Muscle layer of colon (tissue), 2 donors: ENCODE measurements at regions not wholly inside any gene's neighbourhood (a gene's known extent, or its start where the extent isn't known, plus 50 kb on each side); places are given as distances from the start of the nearest gene placed in this dataset.
"Not testable (repeated sequence)": the region's sequence is repeated elsewhere in the genome, so short reads cannot be mapped to it uniquely, and the experiment has no call there.

ENCODE experiments used
- H3K27ac ChIP-seq: one replicate; pipeline ENCODE4 v1.7.0; 2013; ENCODE audit warnings: low read depth, mild to moderate bottlenecking, low read length, moderate library complexity
- H3K27me3 ChIP-seq, 2 donors: one replicate each; pipeline ENCODE4 v1.7.0; 2013; ENCODE audit warnings: low read length in 2 of 2, mild to moderate bottlenecking in 2 of 2; ENCODE audit not compliant: insufficient read depth in 2 of 2, control insufficient read depth in 1 of 2
- H3K36me3 ChIP-seq: one replicate; pipeline ENCODE4 v1.7.0; 2013; ENCODE audit warnings: mild to moderate bottlenecking, low read length; ENCODE audit not compliant: insufficient read depth
- H3K4me1 ChIP-seq: one replicate; pipeline ENCODE4 v1.7.0; 2013; ENCODE audit warnings: mild to moderate bottlenecking, low read length; ENCODE audit not compliant: insufficient read depth
- H3K4me3 ChIP-seq, 2 donors: one replicate each; pipeline ENCODE4 v1.7.0; 2013; ENCODE audit warnings: low read length in 2 of 2, low read depth in 1 of 2, mild to moderate bottlenecking in 1 of 2, moderate library complexity in 1 of 2
- H3K9ac ChIP-seq: one replicate; pipeline ENCODE4 v1.7.0; 2013; ENCODE audit warnings: low read length
- H3K9me3 ChIP-seq: one replicate; pipeline ENCODE4 v1.7.0; 2013; ENCODE audit warnings: mild to moderate bottlenecking, low read length
- donor health status: abdominal sarcoma.
- donor health status: Adenocarcinoma of cecum.

- not testable (repeated sequence) for H3K4me1 ChIP-seq, H3K36me3 ChIP-seq, H3K27me3 ChIP-seq, H3K9me3 ChIP-seq, H3K9ac ChIP-seq, H3K27ac ChIP-seq, H3K4me3 ChIP-seq
Measured at GRCh38 chr5:166926806-166927475, 1364.5 kb upstream of the WWC1 start.

DNA sequence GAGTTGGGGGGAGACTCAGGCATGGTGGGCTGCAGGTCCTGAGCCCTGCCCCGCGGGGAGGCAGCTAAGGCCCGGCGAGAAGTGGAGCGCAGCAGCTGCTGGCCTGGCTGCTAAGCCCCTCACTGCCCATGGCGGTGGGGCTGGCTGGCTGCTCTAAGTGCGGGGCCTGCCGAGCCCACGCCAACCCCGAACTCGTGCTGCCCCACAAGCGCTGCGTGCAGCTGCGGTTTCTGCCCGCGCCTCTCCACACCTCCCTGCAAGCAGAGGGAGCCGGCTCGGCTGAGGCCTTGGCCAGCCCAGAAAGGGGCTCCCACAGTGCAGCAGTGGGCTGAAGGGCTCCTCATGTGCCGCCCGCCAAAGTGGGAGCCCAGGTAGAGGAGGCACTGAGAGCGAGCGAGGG, 1355.1 kb upstream of the WWC1 start:
- no peak overlapping the region for H3K27ac ChIP-seq
- H3K4me3 ChIP-seq, result no peak overlapping the region
- H3K36me3 ChIP-seq, result no peaks in the 10 kb centered on the region
- no peak overlapping the region for H3K9ac ChIP-seq
- H3K9me3 ChIP-seq, result no peaks in the 10 kb centered on the region
- H3K27me3 ChIP-seq, result no peaks in the 10 kb centered on the region
- H3K4me1 ChIP-seq, result peaks cover 15% of the 10 kb centered on the region

- no peaks in the 10 kb centered on the region for H3K27me3 ChIP-seq
- H3K9me3 ChIP-seq, result peaks cover 6% of the 10 kb centered on the region
- no peak overlapping the region for H3K4me3 ChIP-seq
- no peak overlapping the region for H3K27ac ChIP-seq
- H3K9ac ChIP-seq, result no peak overlapping the region
- peaks cover 15% of the 10 kb centered on the region for H3K4me1 ChIP-seq
- no peaks in the 10 kb centered on the region for H3K36me3 ChIP-seq
Measured at GRCh38 chr5:166938071-166938470, 1353.4 kb upstream of the WWC1 start.

- H3K4me3 ChIP-seq, result no peak overlapping the region
- peaks cover 15% of the 10 kb centered on the region for H3K4me1 ChIP-seq
- H3K27ac ChIP-seq, result no peak overlapping the region
- H3K36me3 ChIP-seq, result no peaks in the 10 kb centered on the region
- no peaks in the 10 kb centered on the region for H3K27me3 ChIP-seq
- H3K9me3 ChIP-seq, result peaks cover 6% of the 10 kb centered on the region
- no peak overlapping the region for H3K9ac ChIP-seq
Measured at GRCh38 chr5:166942948-166943347, 1348.5 kb upstream of the WWC1 start.

DNA sequence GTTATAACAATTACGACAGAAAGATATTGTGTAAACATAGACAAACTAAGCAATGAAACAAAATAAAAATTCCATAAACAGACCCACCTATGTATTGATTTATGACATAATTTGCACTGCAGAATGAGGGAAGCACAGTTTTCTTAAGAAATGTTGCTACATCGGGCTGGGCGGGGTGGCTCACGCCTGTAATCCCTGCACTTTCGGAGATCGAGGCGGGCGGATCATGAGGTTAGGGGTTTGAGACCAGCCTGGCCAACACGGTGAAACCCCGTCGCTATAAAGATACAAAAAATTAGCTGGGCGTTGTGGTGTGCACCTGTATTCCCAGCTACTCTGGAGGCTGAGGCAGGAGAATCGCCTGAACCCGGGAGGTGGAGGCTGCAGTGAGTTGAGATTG, 1344.4 kb upstream of the WWC1 start:
- H3K4me3 ChIP-seq, result no peak overlapping the region
- H3K9ac ChIP-seq, result no peak overlapping the region
- no peaks in the 10 kb centered on the region for H3K36me3 ChIP-seq
- H3K4me1 ChIP-seq, result no peaks in the 10 kb centered on the region
- H3K27me3 ChIP-seq, result no peaks in the 10 kb centered on the region
- H3K27ac ChIP-seq, result no peak overlapping the region
- peaks cover 6% of the 10 kb centered on the region for H3K9me3 ChIP-seq

- H3K27me3 ChIP-seq, result no peaks in the 10 kb centered on the region
- H3K27ac ChIP-seq, result no peak overlapping the region
- no peak overlapping the region for H3K4me3 ChIP-seq
- no peaks in the 10 kb centered on the region for H3K4me1 ChIP-seq
- no peak overlapping the region for H3K9ac ChIP-seq
- H3K36me3 ChIP-seq, result no peaks in the 10 kb centered on the region
- H3K9me3 ChIP-seq, result no peaks in the 10 kb centered on the region
Measured at GRCh38 chr5:166948679-166949078, 1342.8 kb upstream of the WWC1 start.

- no peak overlapping the region for H3K9ac ChIP-seq
- no peaks in the 10 kb centered on the region for H3K27me3 ChIP-seq
- no peaks in the 10 kb centered on the region for H3K9me3 ChIP-seq
- no peaks in the 10 kb centered on the region for H3K4me1 ChIP-seq
- H3K4me3 ChIP-seq, result no peak overlapping the region
- no peaks in the 10 kb centered on the region for H3K36me3 ChIP-seq
- H3K27ac ChIP-seq, result no peak overlapping the region
Measured at GRCh38 chr5:166952048-166952447, 1339.4 kb upstream of the WWC1 start.

- no peak overlapping the region for H3K4me3 ChIP-seq
- H3K9me3 ChIP-seq, result no peaks in the 10 kb centered on the region
- no peak overlapping the region for H3K27ac ChIP-seq
- H3K4me1 ChIP-seq, result no peaks in the 10 kb centered on the region
- no peak overlapping the region for H3K9ac ChIP-seq
- no peaks in the 10 kb centered on the region for H3K36me3 ChIP-seq
- H3K27me3 ChIP-seq, result no peaks in the 10 kb centered on the region
Measured at GRCh38 chr5:166957782-166958181, 1333.7 kb upstream of the WWC1 start.

DNA sequence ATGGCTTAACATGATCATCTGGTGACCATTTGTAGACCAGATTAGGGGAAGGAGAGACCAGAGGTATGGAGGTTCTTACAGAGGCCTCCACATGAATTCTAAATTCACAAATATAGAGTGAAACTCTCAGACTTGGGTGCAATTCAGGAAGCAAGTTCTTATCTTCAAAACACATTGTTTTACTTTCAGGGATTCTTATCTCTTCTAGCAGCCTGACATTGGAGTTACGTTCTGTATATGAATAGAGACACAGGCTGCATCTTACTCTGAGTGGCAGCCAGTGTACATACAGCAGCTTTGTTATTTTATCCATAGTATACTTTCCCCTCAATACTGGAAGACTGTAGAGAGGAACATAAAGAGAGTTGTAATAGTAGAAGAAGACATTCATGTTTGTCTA, 1331.7 kb upstream of the WWC1 start:
- no peak overlapping the region for H3K9ac ChIP-seq
- H3K27ac ChIP-seq, result no peak overlapping the region
- H3K4me3 ChIP-seq, result no peak overlapping the region

GRCh38 chr5:166961028-166961427, 1330.4 kb upstream of the WWC1 start:
- H3K9me3 ChIP-seq, result no peaks in the 10 kb centered on the region
- H3K4me3 ChIP-seq, result no peak overlapping the region
- H3K27me3 ChIP-seq, result no peaks in the 10 kb centered on the region
- no peak overlapping the region for H3K27ac ChIP-seq
- no peak overlapping the region for H3K9ac ChIP-seq
- H3K36me3 ChIP-seq, result no peaks in the 10 kb centered on the region
- no peaks in the 10 kb centered on the region for H3K4me1 ChIP-seq

More for the DNA sequence above, 1331.7 kb upstream of the WWC1 start:
- no peaks in the 10 kb centered on the region for H3K9me3 ChIP-seq
- no peaks in the 10 kb centered on the region for H3K4me1 ChIP-seq
- H3K36me3 ChIP-seq, result no peaks in the 10 kb centered on the region
- H3K27me3 ChIP-seq, result no peaks in the 10 kb centered on the region

- no peak overlapping the region for H3K27ac ChIP-seq
- no peak overlapping the region for H3K4me3 ChIP-seq
- H3K9ac ChIP-seq, result no peak overlapping the region
- no peaks in the 10 kb centered on the region for H3K9me3 ChIP-seq
- H3K4me1 ChIP-seq, result no peaks in the 10 kb centered on the region
- no peaks in the 10 kb centered on the region for H3K36me3 ChIP-seq
- no peaks in the 10 kb centered on the region for H3K27me3 ChIP-seq
Measured at GRCh38 chr5:166961913-166962312, 1329.5 kb upstream of the WWC1 start.

GRCh38 chr5:166962461-166962860, 1329.0 kb upstream of the WWC1 start:
- Histone ChIP-seq H3K9me3 (no peaks in the 10 kb centered on the region), H3K36me3 (no peaks in the 10 kb centered on the region), H3K4me3 (no peak overlapping the region), H3K9ac (no peak overlapping the region), H3K27ac (no peak overlapping the region), H3K27me3 (no peaks in the 10 kb centered on the region), H3K4me1 (no peaks in the 10 kb centered on the region)
